CD14-positive monocyte (primary cell): ENCODE measurements at regions not wholly inside any gene's neighbourhood (a gene's known extent, or its start where the extent isn't known, plus 50 kb on each side); places are given as distances from the start of the nearest gene placed in this dataset.

Experiments used
- DNase-seq, 3 donors: peaks; one replicate each; pipeline ENCODE4 v3.0.0-alpha.2; 2011 to 2022
- H2AFZ ChIP-seq: 2 replicates; pipeline ENCODE4 v1.6.0; 2012; ENCODE audit warnings: mild to moderate bottlenecking, low read depth, low read length, inconsistent platforms; ENCODE audit not compliant: insufficient read depth, poor library complexity, severe bottlenecking
- H3K27ac ChIP-seq, 2 donors: 1 replicate in 1 of 2; 2 replicates in 1 of 2; pipeline ENCODE4 v1.5.1; 2012 to 2013; ENCODE audit warnings: low read length in 2 of 2, control low read depth in 1 of 2, inconsistent platforms in 1 of 2, low read depth in 1 of 2, mild to moderate bottlenecking in 1 of 2
- H3K27me3 ChIP-seq, 2 donors: one replicate each; pipeline versions ENCODE4 v1.6.0 to v1.6.1; 2011 to 2013; ENCODE audit warnings: low read length in 2 of 2; ENCODE audit not compliant: control insufficient read depth in 2 of 2, insufficient read depth in 2 of 2
- H3K36me3 ChIP-seq, 2 donors: replicated peaks in 1 of 2; 1 replicate in 1 of 2; 2 replicates in 1 of 2; pipeline versions ENCODE4 v1.5.1 to v1.6.1; 2012 to 2013; ENCODE audit warnings: low read length in 2 of 2, control low read depth in 1 of 2, inconsistent platforms in 1 of 2, mild to moderate bottlenecking in 1 of 2; ENCODE audit not compliant: insufficient read depth in 2 of 2, control insufficient read depth in 1 of 2
- H3K4me1 ChIP-seq, 2 donors: 1 replicate in 1 of 2; 2 replicates in 1 of 2; pipeline versions ENCODE4 v1.5.1 to v1.6.1; 2012 to 2013; ENCODE audit warnings: low read length in 2 of 2, control low read depth in 1 of 2, inconsistent platforms in 1 of 2, mild to moderate bottlenecking in 1 of 2, moderate library complexity in 1 of 2; ENCODE audit not compliant: insufficient read depth in 2 of 2, control insufficient read depth in 1 of 2
- H3K4me2 ChIP-seq: replicated peaks from 2 replicates; pipeline ENCODE3; 2012; ENCODE audit warnings: low read length, moderate library complexity, mild to moderate bottlenecking; ENCODE audit not compliant: poor library complexity, severe bottlenecking; ENCODE audit errors: extremely low read depth
- H3K4me3 ChIP-seq, 3 experiments: fragments of 200-600 bp in 1 of 3; sonication (generic) in 1 of 3; replicated peaks in 1 of 3; 1 replicate in 2 of 3; 2 replicates in 1 of 3; pipeline ENCODE4 v1.5.1; 2011 to 2013; ENCODE audit warnings: low read length in 3 of 3, mild to moderate bottlenecking in 3 of 3, control low read depth in 2 of 3, low read depth in 2 of 3, inconsistent platforms in 1 of 3, moderate library complexity in 1 of 3
- H3K79me2 ChIP-seq: 2 replicates; pipeline ENCODE4 v1.6.0; 2012; ENCODE audit warnings: mild to moderate bottlenecking, control low read depth, inconsistent platforms, low read length, moderate library complexity; ENCODE audit not compliant: insufficient read depth
- H3K9ac ChIP-seq: 2 replicates; pipeline ENCODE4 v1.6.0; 2017; ENCODE audit warnings: low read length, mild to moderate bottlenecking; ENCODE audit not compliant: insufficient read depth, poor library complexity, severe bottlenecking
- H3K9me3 ChIP-seq, 2 donors: replicated peaks in 1 of 2; 1 replicate in 1 of 2; 2 replicates in 1 of 2; pipeline versions ENCODE4 v1.5.1 to v1.6.1; 2012 to 2013; ENCODE audit warnings: low read length in 2 of 2, control low read depth in 1 of 2; ENCODE audit not compliant: control insufficient read depth in 1 of 2, insufficient read depth in 1 of 2
- H4K20me1 ChIP-seq: 2 replicates; pipeline ENCODE4 v1.6.0; 2012; ENCODE audit warnings: mild to moderate bottlenecking, low read length, control low read depth, moderate library complexity; ENCODE audit not compliant: insufficient read depth
- H3K27ac Mint-ChIP-seq, 7 donors: one replicate each; pipeline ENCODE4 v1.8.0; 2020; ENCODE audit warnings: mild to moderate bottlenecking in 7 of 7, mixed read lengths in 7 of 7, moderate library complexity in 6 of 7, inconsistent platforms in 2 of 7
- H3K27me3 Mint-ChIP-seq, 3 donors: one replicate each; pipeline ENCODE4 v1.8.0; 2021 to 2022; ENCODE audit warnings: low read depth in 3 of 3, mild to moderate bottlenecking in 3 of 3, mixed read lengths in 3 of 3, moderate library complexity in 3 of 3, inconsistent platforms in 1 of 3
- H3K36me3 Mint-ChIP-seq, 2 donors: one replicate each; pipeline ENCODE4 v1.8.0; 2020; ENCODE audit warnings: mixed read lengths in 2 of 2, inconsistent platforms in 1 of 2, mild to moderate bottlenecking in 1 of 2
- H3K4me1 Mint-ChIP-seq: one replicate; pipeline ENCODE4 v1.8.0; 2020; ENCODE audit warnings: mild to moderate bottlenecking, mixed read lengths
- H3K4me3 Mint-ChIP-seq, 2 donors: one replicate each; pipeline ENCODE4 v1.8.0; 2020; ENCODE audit warnings: mild to moderate bottlenecking in 2 of 2, mixed read lengths in 2 of 2, moderate library complexity in 1 of 2
- H3K9me3 Mint-ChIP-seq, 7 donors: one replicate each; pipeline ENCODE4 v1.8.0; 2020 to 2022; ENCODE audit warnings: mixed read lengths in 7 of 7, mild to moderate bottlenecking in 6 of 7, moderate library complexity in 6 of 7, inconsistent platforms in 2 of 7
- WGBS: methylation state at CpG from one replicate; pipeline ENCODE4 v1.1.5; 2013; ENCODE audit warnings: missing lambda C conversion rate; ENCODE audit not compliant: insufficient coverage; 5-methylcytosine and 5-hydroxymethylcytosine counted together
- intact Hi-C, 2 donors: fragments of 100-400 bp; cut with micrococcal nuclease; formaldehyde crosslinking; loops; one replicate each; pipeline versions ENCODE4 v1.15.0 to v1.15.1; 2023
- TF ChIP-seq, protein P1 (sequence below): fragments of 200-600 bp; IDR thresholded peaks from one replicate; pipeline ENCODE4 v1.8.0; 2022; ENCODE audit warnings: antibody characterized with exemption, mild to moderate bottlenecking

GRCh38 chr20:11200423-11200822 lies 526.6 kb upstream of the JAG1 start:
- H3K27me3 ChIP-seq = no peaks in the 10 kb centered on the region
- H3K9me3 Mint-ChIP-seq = peaks cover 0 to 4% (median 0%) of the 10 kb centered on the region in 7 donors
- no peaks in the 10 kb centered on the region for H3K4me1 ChIP-seq
- no peak for DNase-seq
- no peaks in the 10 kb centered on the region for H3K36me3 Mint-ChIP-seq
- H4K20me1 ChIP-seq = no peaks in the 10 kb centered on the region
- H3K79me2 ChIP-seq = no peaks in the 10 kb centered on the region
- peaks cover 0 to 1% (median 0%) of the 10 kb centered on the region in 3 donors for H3K27me3 Mint-ChIP-seq
- no peak overlapping the region for H3K9ac ChIP-seq
- peaks cover 2% of the 10 kb centered on the region for H3K4me1 Mint-ChIP-seq
- H3K36me3 ChIP-seq = no peaks in the 10 kb centered on the region
- no peak overlapping the region for H3K27ac Mint-ChIP-seq
- TF ChIP-seq, protein P1, sequence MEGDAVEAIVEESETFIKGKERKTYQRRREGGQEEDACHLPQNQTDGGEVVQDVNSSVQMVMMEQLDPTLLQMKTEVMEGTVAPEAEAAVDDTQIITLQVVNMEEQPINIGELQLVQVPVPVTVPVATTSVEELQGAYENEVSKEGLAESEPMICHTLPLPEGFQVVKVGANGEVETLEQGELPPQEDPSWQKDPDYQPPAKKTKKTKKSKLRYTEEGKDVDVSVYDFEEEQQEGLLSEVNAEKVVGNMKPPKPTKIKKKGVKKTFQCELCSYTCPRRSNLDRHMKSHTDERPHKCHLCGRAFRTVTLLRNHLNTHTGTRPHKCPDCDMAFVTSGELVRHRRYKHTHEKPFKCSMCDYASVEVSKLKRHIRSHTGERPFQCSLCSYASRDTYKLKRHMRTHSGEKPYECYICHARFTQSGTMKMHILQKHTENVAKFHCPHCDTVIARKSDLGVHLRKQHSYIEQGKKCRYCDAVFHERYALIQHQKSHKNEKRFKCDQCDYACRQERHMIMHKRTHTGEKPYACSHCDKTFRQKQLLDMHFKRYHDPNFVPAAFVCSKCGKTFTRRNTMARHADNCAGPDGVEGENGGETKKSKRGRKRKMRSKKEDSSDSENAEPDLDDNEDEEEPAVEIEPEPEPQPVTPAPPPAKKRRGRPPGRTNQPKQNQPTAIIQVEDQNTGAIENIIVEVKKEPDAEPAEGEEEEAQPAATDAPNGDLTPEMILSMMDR = no peak
- no peak overlapping the region for H3K4me2 ChIP-seq
- H3K4me3 Mint-ChIP-seq = no peak overlapping the region
- H2AFZ ChIP-seq = no peak overlapping the region
- H3K27ac ChIP-seq = no peak overlapping the region
- intact Hi-C loops = no loop called here
- H3K4me3 ChIP-seq = no peak overlapping the region
- no peaks in the 10 kb centered on the region for H3K9me3 ChIP-seq

DNA sequence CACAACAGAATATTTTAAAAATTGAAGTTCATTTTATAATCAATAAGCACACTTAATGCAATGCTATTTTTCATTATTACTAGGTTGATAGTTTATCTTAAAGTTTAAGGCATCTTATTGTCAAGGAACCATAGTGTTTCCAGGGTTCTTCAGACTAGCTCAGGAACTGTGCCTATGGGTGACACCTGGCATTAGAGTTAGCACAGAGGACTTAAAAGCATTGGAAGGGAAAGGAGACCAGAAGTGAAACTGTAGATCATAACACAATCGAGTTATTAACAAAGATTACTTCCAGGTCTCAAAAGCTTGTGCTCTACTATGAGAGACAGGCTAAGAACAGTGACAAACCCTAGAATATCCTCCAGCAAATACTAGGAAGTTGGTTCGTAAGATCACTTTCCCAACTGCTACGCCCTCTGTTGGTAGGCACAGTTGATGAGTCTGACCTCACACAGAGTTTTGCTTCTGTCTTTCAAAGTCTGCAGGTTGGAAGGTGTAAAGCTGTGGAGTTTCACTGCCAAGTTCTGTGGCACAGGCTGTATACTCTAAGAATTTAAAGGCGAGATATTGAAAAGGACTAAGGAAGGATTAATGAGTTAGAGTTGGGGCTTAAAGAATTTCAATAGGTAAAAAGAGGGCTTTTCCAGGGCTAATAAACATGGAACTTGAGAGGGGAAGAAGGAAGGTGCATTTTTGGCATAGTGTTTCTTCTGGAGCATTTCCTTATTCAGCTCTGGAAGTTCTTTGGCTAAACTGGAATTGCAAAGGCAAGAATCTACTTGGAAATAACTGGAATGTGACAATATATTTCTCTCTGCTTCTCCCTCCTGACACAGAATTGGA lies 531.3 kb upstream of the JAG1 start:
- Histone ChIP-seq H3K27ac (no peak overlapping the region), H4K20me1 (no peaks in the 10 kb centered on the region), H3K79me2 (no peaks in the 10 kb centered on the region), H3K9ac (no peak overlapping the region), H2AFZ (peak overlapping the region; percentile 27), H3K36me3 (no peaks in the 10 kb centered on the region), H3K4me2 (no peak overlapping the region), H3K9me3 (no peaks in the 10 kb centered on the region), H3K4me3 (no peak overlapping the region), H3K4me1 (no peaks in the 10 kb centered on the region), H3K27me3 (no peaks in the 10 kb centered on the region)
- 80% methylated on average over 1 of the region's 4 CpGs for WGBS
- H3K4me1 Mint-ChIP-seq = peaks cover 2% of the 10 kb centered on the region
- peak; percentile 30 to 48 (median 44) for DNase-seq
- no peak overlapping the region for H3K4me3 Mint-ChIP-seq
- TF ChIP-seq, protein P1 = peak; percentile 84
- H3K27me3 Mint-ChIP-seq = peaks cover 0 to 2% (median 1%) of the 10 kb centered on the region in 3 donors
- peaks cover 0 to 2% (median 0%) of the 10 kb centered on the region in 7 donors for H3K9me3 Mint-ChIP-seq
- no peaks in the 10 kb centered on the region for H3K36me3 Mint-ChIP-seq
- no peak overlapping the region for H3K27ac Mint-ChIP-seq
- intact Hi-C loops = no loop called here
